IPS-18a (cell line): ENCODE measurements at regions not wholly inside any gene's neighbourhood (a gene's known extent, or its start where the extent isn't known, plus 50 kb on each side); places are given as distances from the start of the nearest gene placed in this dataset.

Experiments used
- H3K27ac ChIP-seq: one replicate; pipeline ENCODE4 v1.5.1; 2013; ENCODE audit warnings: low read length
- H3K27me3 ChIP-seq: one replicate; pipeline ENCODE4 v1.6.1; 2013; ENCODE audit warnings: mild to moderate bottlenecking, low read length; ENCODE audit not compliant: control insufficient read depth, insufficient read depth
- H3K36me3 ChIP-seq: one replicate; pipeline ENCODE4 v1.6.1; 2013; ENCODE audit warnings: low read depth, low read length; ENCODE audit not compliant: control insufficient read depth
- H3K4me1 ChIP-seq: one replicate; pipeline ENCODE4 v1.6.1; 2013; ENCODE audit warnings: low read depth, low read length; ENCODE audit not compliant: control insufficient read depth
- H3K4me3 ChIP-seq: one replicate; pipeline ENCODE4 v1.5.1; 2013; ENCODE audit warnings: low read length
- H3K9ac ChIP-seq: one replicate; pipeline ENCODE4 v1.6.1; 2013; ENCODE audit warnings: mild to moderate bottlenecking, low read length, moderate library complexity
- H3K9me3 ChIP-seq: one replicate; pipeline ENCODE4 v1.6.1; 2013; ENCODE audit warnings: low read depth, low read length; ENCODE audit not compliant: control insufficient read depth

DNA sequence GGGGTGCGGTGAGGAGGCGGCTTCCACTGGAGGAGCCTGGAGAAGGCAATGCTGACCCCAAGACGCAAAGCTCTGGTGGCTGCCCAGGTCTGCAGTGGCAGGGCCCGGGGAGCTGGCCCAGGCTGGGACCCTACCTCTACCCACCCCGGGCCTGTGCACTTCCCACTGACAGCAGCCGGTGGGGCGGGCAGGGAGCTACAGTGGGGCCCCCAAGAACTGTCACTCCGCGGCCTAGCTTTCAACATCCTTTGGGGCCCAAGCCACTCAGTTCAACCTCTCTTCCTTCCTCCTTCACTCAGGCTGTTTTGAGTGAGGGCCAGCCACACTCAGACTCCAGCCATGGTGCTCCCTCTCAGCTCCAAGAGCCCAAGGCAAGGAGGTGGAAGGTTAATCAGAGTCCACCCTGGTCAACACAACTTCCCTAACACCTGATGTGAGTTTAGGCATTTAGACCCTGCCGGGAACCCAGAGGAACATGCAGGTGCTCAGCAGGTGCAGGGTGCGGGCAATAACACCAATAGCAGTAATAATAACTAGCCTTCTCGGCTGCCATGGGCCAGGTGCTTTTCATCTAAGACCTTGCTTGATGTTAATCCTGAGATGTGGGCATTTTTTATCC, 93.6 kb downstream of the ZFP36L2 start:
- Histone ChIP-seq H3K4me3 (no peak overlapping the region), H3K36me3 (no peaks in the 10 kb centered on the region), H3K4me1 (peaks cover 12% of the 10 kb centered on the region), H3K27me3 (no peaks in the 10 kb centered on the region), H3K9ac (no peak overlapping the region), H3K27ac (no peak overlapping the region), H3K9me3 (no peaks in the 10 kb centered on the region)

- Histone ChIP-seq H3K36me3 (no peaks in the 10 kb centered on the region), H3K9ac (no peak overlapping the region), H3K4me1 (peaks cover 7% of the 10 kb centered on the region), H3K9me3 (no peaks in the 10 kb centered on the region), H3K27ac (no peak overlapping the region), H3K27me3 (no peaks in the 10 kb centered on the region), H3K4me3 (no peak overlapping the region)
These were observed 94.3 kb downstream of the ZFP36L2 start for GRCh38 chr2:43131890-43132682.

GRCh38 chr2:43131051-43131889, 95.1 kb downstream of the ZFP36L2 start:
- Histone ChIP-seq H3K4me3 (no peak overlapping the region), H3K9me3 (no peaks in the 10 kb centered on the region), H3K4me1 (peaks cover 7% of the 10 kb centered on the region), H3K9ac (no peak overlapping the region), H3K27me3 (no peaks in the 10 kb centered on the region), H3K36me3 (no peaks in the 10 kb centered on the region), H3K27ac (no peak overlapping the region)

- no peak overlapping the region for H3K27ac ChIP-seq
- peaks cover 2% of the 10 kb centered on the region for H3K4me1 ChIP-seq
- no peak overlapping the region for H3K4me3 ChIP-seq
- H3K9ac ChIP-seq, result no peak overlapping the region
- no peaks in the 10 kb centered on the region for H3K36me3 ChIP-seq
- H3K9me3 ChIP-seq, result no peaks in the 10 kb centered on the region
- H3K27me3 ChIP-seq, result no peaks in the 10 kb centered on the region
These were observed 95.9 kb downstream of the ZFP36L2 start for GRCh38 chr2:43130548-43130875.

DNA sequence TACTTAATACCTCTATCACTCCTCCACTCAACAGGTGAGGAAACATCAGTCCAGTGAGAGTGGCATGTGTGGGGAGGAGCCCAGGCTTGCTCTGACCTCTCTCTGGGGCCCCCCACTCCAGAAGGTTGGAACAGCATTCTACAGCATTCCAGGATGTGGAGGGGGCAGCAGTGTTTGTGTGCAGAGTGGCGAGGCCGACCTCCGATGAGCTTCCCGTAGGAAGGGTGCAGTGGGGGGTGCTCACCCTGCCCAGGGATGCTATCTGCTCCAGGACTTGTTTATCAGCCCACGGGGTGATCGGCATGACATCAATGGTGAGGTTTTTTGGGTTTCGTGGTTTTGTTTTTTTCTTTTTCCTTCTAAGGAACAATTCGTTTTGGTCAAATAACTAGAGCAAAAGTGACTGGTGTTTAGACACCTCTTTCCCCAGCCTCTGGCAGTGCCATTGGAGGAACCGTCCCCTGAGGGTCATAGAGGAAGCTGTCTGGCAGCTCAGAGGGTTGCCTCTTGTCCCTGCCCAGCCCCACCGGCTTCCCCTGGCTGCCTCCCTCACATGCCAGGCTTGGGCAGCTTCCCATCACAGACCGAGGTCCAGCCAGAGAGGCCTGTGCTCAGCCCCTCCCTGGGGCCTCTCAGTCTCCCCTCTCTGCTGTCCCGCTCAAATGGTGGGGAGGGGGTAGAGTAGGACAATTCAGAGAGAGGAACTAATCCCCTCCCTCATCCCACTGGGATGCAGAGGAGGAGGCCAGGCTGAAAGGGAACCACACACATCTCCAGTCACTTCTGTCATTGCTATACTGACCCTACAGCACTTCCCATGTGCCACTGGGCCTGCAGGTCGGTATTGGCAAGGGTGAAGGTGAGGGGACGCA, 96.5 kb downstream of the ZFP36L2 start:
- Histone ChIP-seq H3K9ac (no peak overlapping the region), H3K9me3 (no peaks in the 10 kb centered on the region), H3K4me3 (no peak overlapping the region), H3K36me3 (no peaks in the 10 kb centered on the region), H3K27ac (no peak overlapping the region), H3K27me3 (no peaks in the 10 kb centered on the region), H3K4me1 (no peaks in the 10 kb centered on the region)

DNA sequence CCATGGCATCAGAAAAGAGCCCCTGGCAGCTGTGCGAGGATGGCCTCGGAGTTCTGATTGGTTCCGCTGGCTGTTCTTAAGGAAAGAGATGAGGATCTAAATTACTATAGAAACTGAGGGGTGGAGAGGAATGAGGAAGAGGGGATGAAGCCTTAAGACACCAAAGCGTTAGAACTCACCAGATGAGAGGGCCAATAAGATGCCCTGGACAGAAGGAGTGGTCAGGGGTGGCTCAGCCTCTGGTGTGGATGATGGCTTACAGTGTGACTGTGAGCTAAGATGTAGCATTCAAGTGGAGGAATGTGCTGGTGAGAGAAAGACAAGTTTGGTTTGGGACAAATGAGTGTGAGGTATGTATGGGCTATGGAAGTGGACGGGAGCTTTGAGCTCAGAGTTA, 97.8 kb downstream of the ZFP36L2 start:
- no peaks in the 10 kb centered on the region for H3K27me3 ChIP-seq
- no peaks in the 10 kb centered on the region for H3K36me3 ChIP-seq
- H3K9ac ChIP-seq, result no peak overlapping the region
- H3K4me1 ChIP-seq, result no peaks in the 10 kb centered on the region
- H3K27ac ChIP-seq, result no peak overlapping the region
- H3K9me3 ChIP-seq, result no peaks in the 10 kb centered on the region
- H3K4me3 ChIP-seq, result no peak overlapping the region

DNA sequence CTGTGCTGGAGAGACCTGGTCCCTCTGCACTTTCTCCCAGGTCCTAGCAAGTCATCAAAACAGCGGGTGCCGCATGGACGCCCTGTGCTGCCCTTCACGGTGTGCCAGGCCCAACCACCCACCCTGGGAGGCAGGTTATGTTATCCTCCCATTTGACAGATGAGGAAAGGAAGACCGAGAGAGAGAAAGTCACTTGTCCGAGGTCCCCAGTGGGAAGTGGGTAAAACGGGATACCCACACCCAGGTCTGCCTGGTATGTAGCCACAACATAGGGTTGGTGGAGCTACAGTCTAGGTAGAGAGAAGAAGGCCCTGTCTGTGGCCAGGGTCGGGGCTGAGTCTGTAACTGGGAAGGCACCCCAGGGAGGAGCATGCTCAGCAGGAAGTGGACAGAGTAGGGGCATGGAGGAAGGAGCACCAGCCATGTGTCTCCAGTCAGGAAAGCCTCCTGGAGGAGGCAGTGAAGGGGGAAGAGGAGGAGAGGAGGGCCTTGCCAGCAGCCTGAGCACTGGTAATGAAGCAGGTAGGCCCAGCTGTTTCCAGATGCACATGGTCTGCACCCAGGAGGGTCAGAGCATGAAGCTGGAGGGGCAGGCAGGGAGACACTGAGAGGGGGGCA, 98.4 kb downstream of the ZFP36L2 start:
- no peaks in the 10 kb centered on the region for H3K9me3 ChIP-seq
- no peak overlapping the region for H3K4me3 ChIP-seq
- no peaks in the 10 kb centered on the region for H3K27me3 ChIP-seq
- no peaks in the 10 kb centered on the region for H3K4me1 ChIP-seq
- H3K27ac ChIP-seq, result no peak overlapping the region
- no peak overlapping the region for H3K9ac ChIP-seq
- H3K36me3 ChIP-seq, result no peaks in the 10 kb centered on the region

DNA sequence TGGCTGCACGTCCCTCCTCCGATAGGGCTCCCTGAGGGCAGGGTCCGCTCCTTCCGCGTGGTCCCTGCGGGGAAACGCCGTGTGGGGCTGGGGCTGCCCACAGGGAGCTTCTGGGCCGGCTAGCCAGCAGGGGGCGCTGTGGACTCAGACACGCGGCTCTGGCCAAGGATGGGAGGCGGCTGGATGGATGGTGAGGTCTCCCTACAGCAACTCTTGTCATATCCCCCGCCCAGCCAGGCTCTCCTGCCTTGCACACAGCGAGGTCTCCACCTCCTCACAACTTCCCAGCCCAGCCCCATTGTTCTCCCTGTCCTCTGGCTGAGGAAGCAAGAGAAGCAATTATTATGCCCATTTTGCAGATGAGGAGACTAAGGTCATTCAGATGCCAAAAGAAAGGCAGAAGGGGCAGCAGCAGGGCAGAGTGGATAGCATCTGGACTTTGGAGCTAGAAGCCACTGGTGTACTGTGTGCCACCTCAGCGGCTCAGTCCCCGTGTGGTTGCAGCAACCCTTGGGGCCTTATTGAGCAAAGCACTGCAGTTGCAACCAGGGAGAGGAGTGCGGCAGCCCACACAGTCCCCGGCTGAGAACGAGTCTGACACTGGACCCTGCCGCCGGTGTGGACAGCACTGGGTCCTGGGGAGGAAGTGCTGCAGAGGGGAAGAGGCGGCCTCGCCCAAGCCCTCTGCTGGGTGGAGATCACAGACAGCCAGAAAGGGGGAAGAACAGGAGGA, 99.0 kb downstream of the ZFP36L2 start:
- no peak overlapping the region for H3K9ac ChIP-seq

GRCh38 chr2:43126817-43127207, 99.6 kb downstream of the ZFP36L2 start:
- Histone ChIP-seq H3K27me3 (no peaks in the 10 kb centered on the region), H3K36me3 (no peaks in the 10 kb centered on the region), H3K9me3 (no peaks in the 10 kb centered on the region), H3K4me3 (no peak overlapping the region), H3K9ac (no peak overlapping the region), H3K27ac (no peak overlapping the region), H3K4me1 (no peaks in the 10 kb centered on the region)

More for the DNA sequence above, 99.0 kb downstream of the ZFP36L2 start:
- H3K4me3 ChIP-seq, result no peak overlapping the region
- H3K27ac ChIP-seq, result no peak overlapping the region
- H3K9me3 ChIP-seq, result no peaks in the 10 kb centered on the region
- no peaks in the 10 kb centered on the region for H3K36me3 ChIP-seq
- H3K27me3 ChIP-seq, result no peaks in the 10 kb centered on the region
- no peaks in the 10 kb centered on the region for H3K4me1 ChIP-seq

GRCh38 chr2:43125090-43125998, 101.1 kb downstream of the ZFP36L2 start:
- H3K27me3 ChIP-seq, result no peaks in the 10 kb centered on the region
- no peak overlapping the region for H3K27ac ChIP-seq
- no peak overlapping the region for H3K4me3 ChIP-seq
- H3K9ac ChIP-seq, result no peak overlapping the region
- no peaks in the 10 kb centered on the region for H3K4me1 ChIP-seq
- H3K36me3 ChIP-seq, result no peaks in the 10 kb centered on the region
- H3K9me3 ChIP-seq, result no peaks in the 10 kb centered on the region
